ENCODE measurements at regions not wholly inside any gene's neighbourhood (a gene's known extent, or its start where the extent isn't known, plus 50 kb on each side); places are given as distances from the start of the nearest gene placed in this dataset.

- no peak for DNase-seq (ENCODE audit: low spot score)
- TF ChIP-seq CTCF (IDR thresholded peaks at IDR 0.05; ENCODE audit: borderline replicate concordance, control extremely low read depth, extremely low read depth, insufficient read depth, missing control alignments) = no peak
- in situ Hi-C loops (cut with MboI; ENCODE audit: low sequenced_read_pairs, unreplicated experiment) = no loop called here
Observed at GRCh38 chr6:135789375-135790050, 62.0 kb upstream of the PDE7B start.

- DNase-seq (ENCODE audit: low spot score) = no peak
- in situ Hi-C loops (cut with MboI; ENCODE audit: low sequenced_read_pairs, unreplicated experiment) = no loop called here
Observed at GRCh38 chr6:135791441-135791840, 60.1 kb upstream of the PDE7B start.

GRCh38 chr6:135796643-135797305, 54.7 kb upstream of the PDE7B start:
- no peak for TF ChIP-seq CTCF (IDR thresholded peaks at IDR 0.05; ENCODE audit: borderline replicate concordance, control extremely low read depth, extremely low read depth, insufficient read depth, missing control alignments)
- in situ Hi-C loops (cut with MboI; ENCODE audit: low sequenced_read_pairs, unreplicated experiment) = no loop called here
- no peak for DNase-seq (ENCODE audit: low spot score)

More at GRCh38 chr6:135791441-135791840, 60.1 kb upstream of the PDE7B start:
- TF ChIP-seq CTCF (IDR thresholded peaks at IDR 0.05; ENCODE audit: borderline replicate concordance, control extremely low read depth, extremely low read depth, insufficient read depth, missing control alignments) = no peak

- no peak for TF ChIP-seq CTCF (IDR thresholded peaks at IDR 0.05; ENCODE audit: borderline replicate concordance, control extremely low read depth, extremely low read depth, insufficient read depth, missing control alignments)
- DNase-seq (ENCODE audit: low spot score) = no peak
- in situ Hi-C loops (cut with MboI; ENCODE audit: low sequenced_read_pairs, unreplicated experiment) = no loop called here
Observed at GRCh38 chr6:135797361-135797760, 54.1 kb upstream of the PDE7B start.

GRCh38 chr6:135798751-135799515, 52.6 kb upstream of the PDE7B start:
- no peak for DNase-seq (ENCODE audit: low spot score)
- TF ChIP-seq CTCF (IDR thresholded peaks at IDR 0.05; ENCODE audit: borderline replicate concordance, control extremely low read depth, extremely low read depth, insufficient read depth, missing control alignments) = no peak
- in situ Hi-C loops (cut with MboI; ENCODE audit: low sequenced_read_pairs, unreplicated experiment) = no loop called here

Data from GM13976 (cell line).